GM12892 (cell line): ENCODE measurements at regions not wholly inside any gene's neighbourhood (a gene's known extent, or its start where the extent isn't known, plus 50 kb on each side); places are given as distances from the start of the nearest gene placed in this dataset.
"Not testable (repeated sequence)": the region's sequence is repeated elsewhere in the genome, so short reads cannot be mapped to it uniquely, and the experiment has no call there.

Source experiments
- DNase-seq: peaks from one replicate; pipeline ENCODE4 v3.0.0; 2011; ENCODE audit not compliant: insufficient read length
- FAIRE-seq: peaks from 2 replicates; lab custom pipeline; 2011; peaks lifted over from hg19 to GRCh38; lab: Jason Lieb, UNC
- POLR2A ChIP-seq: IDR thresholded peaks from 2 replicates; pipeline ENCODE4 v1.6.1; 2011; ENCODE audit warnings: low read depth, low read length, control low read depth
- POLR2AphosphoS5 ChIP-seq: IDR thresholded peaks from 2 replicates; pipeline ENCODE4 v1.6.1; 2011; ENCODE audit warnings: low read depth, low read length, control low read depth
- TAF1 ChIP-seq: IDR thresholded peaks from 2 replicates; pipeline ENCODE4 v1.6.1; 2011; ENCODE audit warnings: low read depth, mild to moderate bottlenecking, control low read depth, low read length, borderline replicate concordance

DNA sequence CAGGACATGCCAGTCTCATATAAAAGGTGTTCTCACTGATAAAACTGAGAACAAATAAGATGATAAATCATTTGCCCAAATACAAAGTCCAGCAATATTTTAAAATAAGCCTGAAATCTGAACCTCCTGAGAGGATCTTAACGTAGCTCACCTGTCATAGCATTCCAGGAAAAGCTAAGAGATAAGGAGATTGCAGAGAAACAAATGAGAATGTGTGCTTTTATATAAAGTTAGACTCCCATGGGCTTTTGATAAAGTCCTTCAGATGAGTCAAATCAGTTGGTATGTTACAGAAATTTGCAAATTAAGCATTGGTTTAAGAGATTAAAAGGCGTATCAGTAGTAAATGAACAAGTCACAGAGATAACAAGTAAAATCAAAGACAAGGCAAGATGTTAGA is 452.9 kb upstream of the CHAC2 start:
- no peak for FAIRE-seq
- TF ChIP-seq POLR2A (no peak), TAF1 (no peak), POLR2AphosphoS5 (no peak)
- no peak for DNase-seq

DNA sequence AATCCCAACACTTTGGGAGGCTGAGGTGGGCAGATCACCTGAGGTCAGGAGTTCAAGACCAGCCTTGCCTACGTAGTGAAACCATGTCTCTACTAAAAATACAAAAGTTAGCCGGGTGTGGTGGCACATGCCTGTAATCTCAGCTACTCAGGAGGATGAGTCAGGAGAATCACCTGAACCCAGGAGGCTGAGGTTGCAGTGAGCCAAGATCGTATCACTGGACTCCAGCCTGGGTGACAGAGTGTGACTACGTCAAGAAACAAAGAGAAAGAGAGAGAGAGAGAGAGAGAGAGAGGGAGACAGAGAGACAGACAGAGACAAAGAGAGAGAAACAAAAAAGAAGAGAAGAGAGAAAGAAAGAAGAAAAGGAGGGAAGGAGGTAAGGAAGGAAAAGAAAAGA is 454.0 kb upstream of the CHAC2 start:
- DNase-seq, FAIRE-seq: not testable (repeated sequence)

DNA sequence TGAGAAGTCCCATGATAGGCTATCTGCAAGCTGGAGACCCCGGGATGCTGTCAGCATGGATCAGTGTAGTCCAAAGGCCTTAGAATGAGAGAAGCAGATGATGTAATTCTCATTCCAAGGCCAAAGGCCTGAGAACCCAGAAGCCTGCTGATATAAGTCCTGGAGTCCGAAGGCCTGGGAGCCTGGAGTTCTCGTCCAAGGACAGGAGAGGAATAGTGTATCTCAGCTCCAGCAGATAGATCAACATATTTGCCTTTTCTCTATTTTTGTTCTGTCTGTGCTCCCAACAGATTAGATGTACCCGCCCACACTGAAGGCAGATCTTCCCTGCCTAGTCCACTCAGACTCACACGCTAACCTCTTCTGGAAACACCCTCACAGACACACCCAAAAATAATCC is 454.9 kb upstream of the CHAC2 start:
- no peak for FAIRE-seq
- no peak for TF ChIP-seq POLR2A
- no peak for TF ChIP-seq TAF1
- no peak for TF ChIP-seq POLR2AphosphoS5

DNA sequence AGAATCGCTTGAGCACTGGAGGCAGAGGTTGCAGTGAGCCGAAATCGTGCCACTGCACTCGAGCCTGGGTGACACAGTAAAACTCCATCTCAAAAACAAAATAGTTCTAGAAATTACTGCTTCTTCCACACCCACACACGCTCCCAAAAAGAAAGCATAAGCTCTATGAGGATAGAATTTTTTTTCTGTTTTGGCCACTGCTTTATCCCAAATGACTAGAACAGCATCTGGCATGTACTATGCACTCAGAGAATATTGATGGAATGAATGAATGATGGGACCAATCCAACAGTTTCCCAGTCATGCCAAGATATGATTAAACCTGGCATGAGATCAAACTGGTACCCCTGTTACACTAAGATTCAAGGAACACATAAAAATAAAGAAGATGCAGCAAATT is 455.4 kb upstream of the CHAC2 start:
- no peak for DNase-seq
- FAIRE-seq = no peak
- no peak for TF ChIP-seq POLR2AphosphoS5
- TF ChIP-seq TAF1 = no peak
- TF ChIP-seq POLR2A = no peak

More for the DNA sequence above, 454.9 kb upstream of the CHAC2 start:
- DNase-seq = no peak

DNA sequence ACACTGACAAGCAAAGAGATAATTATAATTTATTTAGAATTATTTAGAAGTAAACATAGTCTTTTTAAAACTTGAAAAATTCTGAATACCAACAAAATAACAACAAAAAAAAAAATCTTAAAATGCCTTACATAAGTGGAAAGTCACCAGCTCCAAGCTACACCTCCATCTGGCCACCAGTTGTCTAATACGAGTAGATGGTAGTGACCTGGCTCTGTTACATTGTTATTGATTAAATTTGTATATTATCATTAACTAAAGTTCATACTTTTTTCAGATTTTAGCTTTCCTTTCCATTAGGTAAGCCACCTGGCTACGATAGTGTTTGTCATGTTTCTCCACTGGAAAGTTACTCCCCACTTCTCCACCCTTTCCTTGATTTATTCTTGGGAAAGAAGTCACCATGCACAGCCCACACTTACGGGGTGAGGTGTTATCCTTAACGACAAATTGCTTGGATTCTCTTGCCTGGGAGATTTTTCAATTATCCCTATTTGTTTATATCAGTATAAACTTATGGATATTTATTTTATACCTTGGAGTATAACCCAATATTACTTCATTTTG is 464.5 kb upstream of the CHAC2 start:
- no peak for DNase-seq
- no peak for FAIRE-seq
- TF ChIP-seq POLR2A (no peak), POLR2AphosphoS5 (no peak), TAF1 (no peak)

DNA sequence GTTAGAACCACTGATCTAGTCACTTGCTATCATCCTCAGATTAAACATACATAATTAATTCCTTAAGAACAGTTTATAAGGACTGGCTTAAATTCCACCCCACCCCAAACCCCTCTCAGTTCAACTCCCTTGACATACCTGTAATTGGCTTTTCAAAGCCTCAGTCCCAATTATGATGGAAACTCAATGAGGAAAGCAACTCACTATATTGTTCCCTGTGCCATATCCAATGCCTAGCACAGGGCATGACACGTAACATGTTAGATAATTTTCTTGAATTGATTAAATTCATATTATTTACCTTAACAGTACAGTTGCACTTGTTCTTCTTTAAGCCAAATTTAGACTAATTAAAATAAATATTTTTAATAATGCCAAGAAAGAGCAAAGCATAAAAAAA is 465.1 kb upstream of the CHAC2 start:
- TF ChIP-seq POLR2AphosphoS5 (no peak), TAF1 (no peak), POLR2A (no peak)
- FAIRE-seq = no peak
- no peak for DNase-seq

DNA sequence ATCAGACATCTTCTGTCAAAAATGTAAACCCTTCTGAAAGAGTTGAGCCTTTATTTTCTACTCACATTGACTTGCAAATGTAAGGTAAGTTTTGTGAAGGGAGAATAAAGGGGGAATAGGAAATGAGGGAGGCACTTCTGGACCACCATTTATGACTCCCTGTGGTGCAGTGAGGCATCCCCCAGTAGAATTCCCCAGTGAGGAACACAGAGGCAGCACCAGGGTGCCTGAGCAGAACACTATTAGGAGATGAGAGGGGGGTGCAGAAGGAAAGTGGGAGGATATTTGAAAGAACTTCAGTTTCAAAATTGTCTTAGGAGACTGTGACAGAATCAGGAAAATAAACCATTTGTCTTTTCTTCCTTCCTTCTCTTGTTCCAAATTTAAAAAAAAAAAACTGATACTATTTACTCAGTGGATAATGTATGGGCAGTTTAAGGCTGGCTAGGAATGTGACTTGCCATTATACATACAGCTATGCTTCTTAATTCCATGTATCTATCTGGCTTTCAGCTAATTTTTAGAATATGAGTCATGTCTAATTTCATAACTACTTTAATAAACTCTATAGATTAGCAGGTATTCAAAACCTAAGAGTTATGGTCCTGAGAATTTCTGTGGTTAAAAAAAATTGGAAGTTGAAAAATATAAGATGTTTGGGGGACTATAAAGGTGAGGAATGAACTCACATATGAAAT is 478.1 kb upstream of the CHAC2 start:
- no peak for DNase-seq
- no peak for TF ChIP-seq POLR2A

DNA sequence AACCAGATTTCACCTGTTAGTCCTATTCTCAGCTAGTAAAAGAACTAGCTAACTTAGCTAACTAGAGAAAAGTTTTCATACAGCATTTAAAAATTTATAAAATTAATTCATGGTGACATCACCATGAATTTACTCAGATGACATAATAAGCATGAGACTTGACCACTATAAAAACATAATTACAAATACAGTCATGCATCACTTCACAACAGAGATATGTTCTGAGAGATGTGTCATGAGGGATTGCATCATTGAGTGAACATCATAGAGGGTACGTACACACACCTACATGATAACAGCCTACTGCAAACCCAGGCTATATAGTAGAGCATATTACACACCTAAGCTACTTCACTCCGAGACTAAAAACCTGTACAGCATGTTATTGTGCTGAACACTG is 481.3 kb upstream of the CHAC2 start:
- DNase-seq = no peak
- no peak for FAIRE-seq
- TF ChIP-seq POLR2A = no peak
- no peak for TF ChIP-seq POLR2AphosphoS5
- no peak for TF ChIP-seq TAF1

More for the DNA sequence above, 478.1 kb upstream of the CHAC2 start:
- no peak for FAIRE-seq

DNA sequence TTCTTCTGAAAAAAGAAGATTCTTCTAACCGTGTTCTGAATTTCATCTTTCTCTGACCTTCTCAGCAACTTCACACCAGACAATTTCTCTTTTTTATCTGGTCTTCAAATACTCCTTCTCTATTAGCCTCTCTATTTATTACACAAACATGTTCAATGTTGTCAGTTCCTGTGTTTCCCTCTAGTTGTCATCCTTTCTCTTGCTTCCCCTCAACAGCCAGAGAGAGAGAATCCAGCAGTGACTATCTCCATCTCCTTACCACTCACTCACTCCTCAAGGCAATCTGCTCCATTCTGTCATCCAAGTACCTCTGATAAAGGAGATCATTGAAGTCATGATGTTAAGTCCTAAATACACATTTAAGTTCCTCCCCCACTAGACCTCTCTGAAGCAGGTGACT is 491.9 kb upstream of the CHAC2 start:
- TF ChIP-seq POLR2AphosphoS5 (no peak), POLR2A (no peak)
- DNase-seq (no peak), FAIRE-seq (no peak)

DNA sequence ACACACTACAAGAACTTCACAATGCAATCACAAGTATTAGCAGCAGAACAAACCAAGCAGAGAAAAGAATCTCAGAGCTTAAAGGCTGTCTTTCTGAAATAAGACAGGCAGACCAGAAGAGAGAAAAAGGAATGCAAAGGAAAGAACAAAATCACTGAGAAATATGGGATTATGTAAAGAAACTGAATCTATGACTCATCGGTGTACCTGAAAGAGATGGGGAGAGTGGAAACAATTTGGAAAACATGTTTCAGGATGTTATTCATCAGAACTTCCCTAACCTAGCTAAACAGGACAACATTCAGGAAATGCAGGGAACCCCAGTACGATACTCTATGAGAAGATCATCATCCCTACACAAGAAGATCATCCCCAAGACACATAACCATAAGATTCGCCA is 499.0 kb upstream of the CHAC2 start:
- TF ChIP-seq TAF1 = no peak
- no peak for FAIRE-seq
- no peak for DNase-seq

DNA sequence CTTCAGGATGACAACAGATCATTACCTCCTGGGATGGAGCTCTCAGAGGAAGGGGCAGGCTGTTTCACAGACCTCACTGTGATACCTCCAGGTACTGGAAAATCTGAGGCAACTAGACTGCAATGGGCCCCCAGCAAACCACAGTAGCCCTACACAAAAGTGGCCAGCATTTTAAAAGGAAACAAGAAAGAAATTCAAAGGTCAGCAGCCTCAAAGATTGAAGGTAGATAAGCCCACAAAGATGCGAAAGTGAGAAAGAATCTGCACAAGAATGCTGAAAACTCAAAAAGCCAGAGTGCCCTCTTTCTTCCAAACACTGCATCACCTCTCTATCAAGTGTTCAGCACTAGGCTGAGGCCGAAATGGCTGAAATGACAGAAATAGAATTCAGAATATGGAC is 499.5 kb upstream of the CHAC2 start:
- TF ChIP-seq POLR2A (no peak), TAF1 (no peak), POLR2AphosphoS5 (no peak)
- no peak for DNase-seq
- no peak for FAIRE-seq

DNA sequence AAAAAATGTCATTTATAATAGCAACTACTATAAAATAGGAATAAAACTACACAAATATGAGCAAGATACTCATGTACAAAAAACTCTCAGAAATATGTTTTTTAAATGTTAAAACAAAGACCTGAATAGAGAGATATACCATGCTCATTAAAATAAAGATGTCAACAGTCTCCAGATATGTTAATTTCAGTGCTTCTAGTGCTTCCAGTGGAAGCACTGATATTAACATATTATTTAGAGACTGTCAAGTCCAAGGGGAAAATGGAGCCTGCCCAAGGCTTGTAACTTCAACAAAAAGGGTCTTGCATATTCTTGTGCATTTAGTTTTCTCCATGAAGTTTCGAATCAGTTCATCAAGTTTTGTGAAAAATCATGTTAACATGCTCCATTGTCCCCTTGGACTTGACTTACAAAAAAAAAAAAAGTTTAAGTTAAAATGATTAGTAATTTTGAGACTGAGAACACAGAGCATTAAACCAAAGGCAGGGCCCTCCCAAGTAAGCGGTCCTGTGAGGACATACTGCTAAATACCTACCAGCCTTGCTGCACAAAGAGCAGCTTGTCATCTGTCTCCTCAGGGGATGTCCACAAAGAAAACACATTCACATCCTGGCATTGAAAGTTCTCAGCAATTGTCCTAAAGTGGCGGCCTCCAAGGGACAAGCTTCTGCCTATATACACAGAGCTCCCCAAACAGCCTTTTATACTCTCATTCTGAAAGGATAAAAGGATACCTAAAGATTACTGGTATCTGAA is 501.9 kb upstream of the CHAC2 start:
- DNase-seq (no peak), FAIRE-seq (no peak)
- TF ChIP-seq TAF1 = no peak
- no peak for TF ChIP-seq POLR2A
- no peak for TF ChIP-seq POLR2AphosphoS5

DNA sequence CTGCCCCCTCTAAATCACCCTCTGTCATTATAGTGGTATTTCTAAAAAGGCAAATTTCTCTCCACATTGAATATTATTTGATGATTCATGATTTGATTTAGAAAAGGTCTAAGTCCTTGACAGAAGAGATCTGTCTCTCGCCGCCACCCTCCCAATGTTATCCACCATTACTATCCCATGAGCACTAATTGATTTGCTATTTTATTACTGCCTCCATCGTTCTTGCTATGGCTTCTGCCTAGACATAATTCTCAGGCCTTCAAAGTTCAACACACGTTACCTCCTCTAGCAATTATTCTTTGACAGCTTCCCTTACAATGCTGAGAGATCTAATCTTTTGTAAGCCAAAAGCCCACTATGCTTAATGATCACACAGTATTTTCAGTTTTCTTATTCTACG is 507.0 kb upstream of the CHAC2 start:
- TF ChIP-seq TAF1 = no peak
- no peak for DNase-seq
- no peak for FAIRE-seq
